Uterus (tissue), 2 donors: ENCODE measurements at regions not wholly inside any gene's neighbourhood (a gene's known extent, or its start where the extent isn't known, plus 50 kb on each side); places are given as distances from the start of the nearest gene placed in this dataset.

Experiments
- CTCF ChIP-seq, 4 experiments: fragments of 200-600 bp in 2 of 4; fragments of 450-650 bp in 2 of 4; sonication (generic) in 2 of 4; IDR thresholded peaks; one replicate each; pipeline ENCODE4 v1.5.1; 2016 to 2019; ENCODE audit warnings: antibody characterized with exemption in 4 of 4, mild to moderate bottlenecking in 2 of 4, moderate library complexity in 1 of 4
- POLR2A ChIP-seq, 2 donors: fragments of 450-650 bp; IDR thresholded peaks; one replicate each; pipeline ENCODE4 v1.6.1; 2016; ENCODE audit warnings: antibody characterized with exemption in 2 of 2, mild to moderate bottlenecking in 1 of 2, moderate library complexity in 1 of 2

GRCh38 chr1:209513226-209513625, 70.3 kb upstream of the CAMK1G start:
- TF ChIP-seq POLR2A (IDR thresholded peaks at IDR 0.05) (no peak), CTCF (IDR thresholded peaks at IDR 0.05) (no peak)
